ENCODE measurements at regions not wholly inside any gene's neighbourhood (a gene's known extent, or its start where the extent isn't known, plus 50 kb on each side); places are given as distances from the start of the nearest gene placed in this dataset.

DNA sequence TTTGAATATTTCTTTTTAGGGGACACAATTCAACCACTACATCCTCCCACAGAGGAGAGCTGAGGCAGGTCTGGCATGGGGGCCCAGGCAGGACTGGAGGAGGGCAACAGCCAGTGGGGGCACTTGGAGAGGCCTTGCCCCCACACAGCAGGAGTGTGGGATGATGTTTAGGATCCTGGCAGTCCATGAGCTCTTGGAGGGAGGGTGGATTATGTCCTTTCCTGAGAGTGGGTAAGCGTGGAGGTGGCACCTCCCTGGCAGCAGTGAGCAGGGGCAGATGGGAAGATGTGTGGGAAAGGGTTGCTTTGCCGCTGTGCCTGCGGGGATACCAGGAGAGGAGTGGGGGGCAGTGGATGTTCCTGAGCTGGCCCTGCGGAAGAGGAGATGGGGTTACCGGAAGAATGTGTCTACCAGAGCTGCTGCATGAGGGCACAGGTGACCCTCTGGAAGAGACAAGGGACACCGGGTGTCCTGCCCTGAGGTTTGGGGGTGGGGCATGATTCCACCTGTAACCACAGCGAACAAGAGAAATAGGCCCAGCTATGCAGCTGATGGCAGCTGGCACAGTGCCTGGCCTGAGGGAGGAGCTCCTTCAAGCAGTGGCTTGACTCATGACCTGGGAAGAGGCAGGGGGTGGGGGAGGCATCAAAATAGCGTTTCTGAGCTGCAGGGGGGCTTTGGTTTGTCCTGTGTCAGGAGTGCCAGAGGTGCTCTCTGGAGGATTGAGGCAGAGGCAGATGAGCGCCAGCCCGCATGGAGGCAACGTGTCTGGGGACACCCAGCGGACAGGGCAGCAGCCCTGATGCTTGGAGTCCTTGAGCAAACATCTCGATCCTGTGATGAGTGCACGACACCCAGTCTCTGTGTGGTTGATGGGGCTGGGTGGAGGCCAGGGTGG lies 123.9 kb upstream of the TMPRSS2 start:
- TF ChIP-seq, protein P1, sequence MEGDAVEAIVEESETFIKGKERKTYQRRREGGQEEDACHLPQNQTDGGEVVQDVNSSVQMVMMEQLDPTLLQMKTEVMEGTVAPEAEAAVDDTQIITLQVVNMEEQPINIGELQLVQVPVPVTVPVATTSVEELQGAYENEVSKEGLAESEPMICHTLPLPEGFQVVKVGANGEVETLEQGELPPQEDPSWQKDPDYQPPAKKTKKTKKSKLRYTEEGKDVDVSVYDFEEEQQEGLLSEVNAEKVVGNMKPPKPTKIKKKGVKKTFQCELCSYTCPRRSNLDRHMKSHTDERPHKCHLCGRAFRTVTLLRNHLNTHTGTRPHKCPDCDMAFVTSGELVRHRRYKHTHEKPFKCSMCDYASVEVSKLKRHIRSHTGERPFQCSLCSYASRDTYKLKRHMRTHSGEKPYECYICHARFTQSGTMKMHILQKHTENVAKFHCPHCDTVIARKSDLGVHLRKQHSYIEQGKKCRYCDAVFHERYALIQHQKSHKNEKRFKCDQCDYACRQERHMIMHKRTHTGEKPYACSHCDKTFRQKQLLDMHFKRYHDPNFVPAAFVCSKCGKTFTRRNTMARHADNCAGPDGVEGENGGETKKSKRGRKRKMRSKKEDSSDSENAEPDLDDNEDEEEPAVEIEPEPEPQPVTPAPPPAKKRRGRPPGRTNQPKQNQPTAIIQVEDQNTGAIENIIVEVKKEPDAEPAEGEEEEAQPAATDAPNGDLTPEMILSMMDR (IDR thresholded peaks at IDR 0.05; ENCODE audit: insufficient read depth, low read length): no peak
- no peak for TF ChIP-seq GABPA (IDR thresholded peaks at IDR 0.05; ENCODE audit: low read depth)
- TF ChIP-seq, protein P2, sequence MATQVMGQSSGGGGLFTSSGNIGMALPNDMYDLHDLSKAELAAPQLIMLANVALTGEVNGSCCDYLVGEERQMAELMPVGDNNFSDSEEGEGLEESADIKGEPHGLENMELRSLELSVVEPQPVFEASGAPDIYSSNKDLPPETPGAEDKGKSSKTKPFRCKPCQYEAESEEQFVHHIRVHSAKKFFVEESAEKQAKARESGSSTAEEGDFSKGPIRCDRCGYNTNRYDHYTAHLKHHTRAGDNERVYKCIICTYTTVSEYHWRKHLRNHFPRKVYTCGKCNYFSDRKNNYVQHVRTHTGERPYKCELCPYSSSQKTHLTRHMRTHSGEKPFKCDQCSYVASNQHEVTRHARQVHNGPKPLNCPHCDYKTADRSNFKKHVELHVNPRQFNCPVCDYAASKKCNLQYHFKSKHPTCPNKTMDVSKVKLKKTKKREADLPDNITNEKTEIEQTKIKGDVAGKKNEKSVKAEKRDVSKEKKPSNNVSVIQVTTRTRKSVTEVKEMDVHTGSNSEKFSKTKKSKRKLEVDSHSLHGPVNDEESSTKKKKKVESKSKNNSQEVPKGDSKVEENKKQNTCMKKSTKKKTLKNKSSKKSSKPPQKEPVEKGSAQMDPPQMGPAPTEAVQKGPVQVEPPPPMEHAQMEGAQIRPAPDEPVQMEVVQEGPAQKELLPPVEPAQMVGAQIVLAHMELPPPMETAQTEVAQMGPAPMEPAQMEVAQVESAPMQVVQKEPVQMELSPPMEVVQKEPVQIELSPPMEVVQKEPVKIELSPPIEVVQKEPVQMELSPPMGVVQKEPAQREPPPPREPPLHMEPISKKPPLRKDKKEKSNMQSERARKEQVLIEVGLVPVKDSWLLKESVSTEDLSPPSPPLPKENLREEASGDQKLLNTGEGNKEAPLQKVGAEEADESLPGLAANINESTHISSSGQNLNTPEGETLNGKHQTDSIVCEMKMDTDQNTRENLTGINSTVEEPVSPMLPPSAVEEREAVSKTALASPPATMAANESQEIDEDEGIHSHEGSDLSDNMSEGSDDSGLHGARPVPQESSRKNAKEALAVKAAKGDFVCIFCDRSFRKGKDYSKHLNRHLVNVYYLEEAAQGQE (IDR thresholded peaks at IDR 0.05; ENCODE audit: insufficient replicate concordance, low read depth): no peak
- TF ChIP-seq POLR2AphosphoS5 (IDR thresholded peaks at IDR 0.05; ENCODE audit: low read depth): no peak
